ENCODE measurements at regions not wholly inside any gene's neighbourhood (a gene's known extent, or its start where the extent isn't known, plus 50 kb on each side); places are given as distances from the start of the nearest gene placed in this dataset.

DNA sequence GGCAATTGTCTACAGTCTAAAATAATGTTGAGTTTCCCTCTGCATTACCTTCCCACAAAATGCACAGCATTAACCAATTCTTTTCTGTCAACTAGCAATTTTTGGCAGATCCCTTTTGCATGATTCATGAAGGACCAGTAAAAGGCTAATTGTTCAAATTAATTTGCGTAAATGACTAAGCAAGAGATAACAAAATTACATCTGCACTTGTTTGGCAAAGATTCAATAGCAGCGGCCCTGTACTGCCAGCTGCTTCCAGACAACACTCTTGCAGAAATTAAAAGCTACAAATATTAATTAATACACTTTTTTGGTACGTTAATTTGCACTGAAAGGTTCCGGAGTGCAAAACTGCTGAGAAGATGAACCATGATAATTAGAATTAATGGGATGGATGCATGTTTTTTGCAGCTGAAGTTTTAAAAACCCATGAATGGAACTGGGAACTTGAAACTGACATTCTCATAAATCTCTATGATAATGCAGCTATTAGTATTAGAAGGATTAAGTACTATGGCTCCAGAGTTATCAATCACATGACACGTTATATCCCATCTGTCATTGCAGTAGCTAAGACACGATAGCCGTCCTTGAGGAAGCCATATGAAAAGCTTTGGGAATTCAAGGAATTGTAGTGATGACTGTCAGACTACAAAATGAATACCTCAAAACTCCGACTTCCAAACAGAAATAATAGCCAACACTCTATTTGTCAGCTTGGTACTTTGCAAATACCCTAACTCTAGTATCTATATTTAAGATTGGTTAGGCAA, 1268.3 kb upstream of the ACVR2A start:
- TF ChIP-seq, protein P1, sequence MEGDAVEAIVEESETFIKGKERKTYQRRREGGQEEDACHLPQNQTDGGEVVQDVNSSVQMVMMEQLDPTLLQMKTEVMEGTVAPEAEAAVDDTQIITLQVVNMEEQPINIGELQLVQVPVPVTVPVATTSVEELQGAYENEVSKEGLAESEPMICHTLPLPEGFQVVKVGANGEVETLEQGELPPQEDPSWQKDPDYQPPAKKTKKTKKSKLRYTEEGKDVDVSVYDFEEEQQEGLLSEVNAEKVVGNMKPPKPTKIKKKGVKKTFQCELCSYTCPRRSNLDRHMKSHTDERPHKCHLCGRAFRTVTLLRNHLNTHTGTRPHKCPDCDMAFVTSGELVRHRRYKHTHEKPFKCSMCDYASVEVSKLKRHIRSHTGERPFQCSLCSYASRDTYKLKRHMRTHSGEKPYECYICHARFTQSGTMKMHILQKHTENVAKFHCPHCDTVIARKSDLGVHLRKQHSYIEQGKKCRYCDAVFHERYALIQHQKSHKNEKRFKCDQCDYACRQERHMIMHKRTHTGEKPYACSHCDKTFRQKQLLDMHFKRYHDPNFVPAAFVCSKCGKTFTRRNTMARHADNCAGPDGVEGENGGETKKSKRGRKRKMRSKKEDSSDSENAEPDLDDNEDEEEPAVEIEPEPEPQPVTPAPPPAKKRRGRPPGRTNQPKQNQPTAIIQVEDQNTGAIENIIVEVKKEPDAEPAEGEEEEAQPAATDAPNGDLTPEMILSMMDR (conservative IDR thresholded peaks at IDR 0.05 in 1 of 2, IDR thresholded peaks at IDR 0.05 in 1 of 2; ENCODE audit: low read depth in 1 of 2, low read length in 2 of 2), result no peak
- no peak for TF ChIP-seq EZH2 (IDR thresholded peaks at IDR 0.05; ENCODE audit: low read length, missing control alignments)

Data from fibroblast of lung (primary cell).